HG03469 (cell line): ENCODE measurements at regions not wholly inside any gene's neighbourhood (a gene's known extent, or its start where the extent isn't known, plus 50 kb on each side); places are given as distances from the start of the nearest gene placed in this dataset.
"Not testable (repeated sequence)": the region's sequence is repeated elsewhere in the genome, so short reads cannot be mapped to it uniquely, and the experiment has no call there.

Source experiments
- ATAC-seq: cut with Tn5 transposase; IDR thresholded peaks from one replicate; pipeline ENCODE4 v1.9.1; 2021; ENCODE audit warnings: mild to moderate bottlenecking, moderate library complexity, moderate number of reproducible peaks; ENCODE audit not compliant: unreplicated experiment

GRCh38 chr13:52565324-52565723 lies 76.9 kb upstream of the HNRNPA1L2 start:
- ATAC-seq, result peak; percentile 75

- ATAC-seq, result peak; percentile 65
Measured at GRCh38 chr13:52569904-52570602, 72.2 kb upstream of the HNRNPA1L2 start.

- ATAC-seq, result not testable (repeated sequence)
Measured at GRCh38 chr13:52571163-52571562, 71.1 kb upstream of the HNRNPA1L2 start.

GRCh38 chr13:52582962-52583361 lies 59.3 kb upstream of the HNRNPA1L2 start:
- peak; percentile 80 for ATAC-seq
